HCT116 (cell line): ENCODE measurements at regions not wholly inside any gene's neighbourhood (a gene's known extent, or its start where the extent isn't known, plus 50 kb on each side); places are given as distances from the start of the nearest gene placed in this dataset.

ENCODE experiments used
- CTCF ChIP-seq, 3 experiments: fragments of 200-600 bp in 1 of 3; sonication (generic) in 1 of 3; IDR thresholded peaks in 2 of 3; conservative IDR thresholded peaks in 1 of 3; 2 replicates each; pipeline ENCODE4 v1.5.1; 2012 to 2017; ENCODE audit warnings: low read depth in 2 of 3, low read length in 2 of 3, antibody characterized with exemption in 1 of 3, borderline replicate concordance in 1 of 3, control low read depth in 1 of 3, mild to moderate bottlenecking in 1 of 3, mixed read lengths in 1 of 3, mixed run types in 1 of 3, moderate library complexity in 1 of 3; ENCODE audit not compliant: insufficient read depth in 1 of 3
- EZH2 ChIP-seq: fragments of 200-600 bp; sonication (generic); IDR thresholded peaks from 2 replicates; pipeline ENCODE4 v1.6.1; 2017; ENCODE audit warnings: antibody characterized with exemption, mixed run types
- JUND ChIP-seq: IDR thresholded peaks from 2 replicates; pipeline ENCODE4 v1.6.1; 2012
- POLR2A ChIP-seq: IDR thresholded peaks from 2 replicates; pipeline ENCODE4 v1.7.0; 2011; ENCODE audit warnings: borderline replicate concordance; ENCODE audit not compliant: insufficient read depth, insufficient read length; ENCODE audit errors: extremely low read depth
- POLR2AphosphoS5 ChIP-seq: IDR thresholded peaks from 2 replicates; pipeline ENCODE4 v1.6.1; 2011; ENCODE audit warnings: mild to moderate bottlenecking, low read depth, low read length, moderate library complexity
- RAD21 ChIP-seq: IDR thresholded peaks from 2 replicates; pipeline ENCODE4 v1.6.1; 2012; ENCODE audit warnings: low read depth, mild to moderate bottlenecking
- SRF ChIP-seq: IDR thresholded peaks from 2 replicates; pipeline ENCODE4 v1.6.1; 2012; ENCODE audit warnings: low read depth
- YY1 ChIP-seq: IDR thresholded peaks from 2 replicates; pipeline ENCODE4 v1.6.1; 2011; ENCODE audit warnings: low read length, low read depth, moderate library complexity, mild to moderate bottlenecking; ENCODE audit not compliant: insufficient replicate concordance; ENCODE audit errors: extremely low read depth
- ZBTB33 ChIP-seq: IDR thresholded peaks from 2 replicates; pipeline ENCODE4 v1.6.1; 2011; ENCODE audit warnings: mild to moderate bottlenecking, low read length, moderate library complexity; ENCODE audit not compliant: insufficient replicate concordance; ENCODE audit errors: extremely low read depth
- ZFX ChIP-seq: fragments of 450-650 bp; IDR thresholded peaks from 2 replicates; pipeline ENCODE4 v1.6.1; 2017
- ZNF274 ChIP-seq: fragments of 200-500 bp; sonication (Bioruptor generic); IDR thresholded peaks from 2 replicates; pipeline ENCODE4 v1.6.1; 2014; ENCODE audit warnings: mild to moderate bottlenecking, low read depth, low read length, inconsistent platforms

- no peak for TF ChIP-seq EZH2
- TF ChIP-seq ZBTB33, result no peak
- no peak for TF ChIP-seq POLR2A
- no peak for TF ChIP-seq CTCF (IDR thresholded peaks at IDR 0.05 in 2 of 3, conservative IDR thresholded peaks at IDR 0.05 in 1 of 3; ENCODE audit: borderline replicate concordance in 1 of 3, insufficient read depth in 1 of 3, low read depth in 2 of 3, low read length in 2 of 3)
- no peak for TF ChIP-seq POLR2AphosphoS5
- TF ChIP-seq SRF, result no peak
- TF ChIP-seq ZFX, result no peak
- TF ChIP-seq YY1, result no peak
- TF ChIP-seq RAD21, result no peak
- TF ChIP-seq ZNF274, result no peak
- TF ChIP-seq JUND, result no peak
These were observed 217.2 kb upstream of the CADM1 start for GRCh38 chr11:115721296-115721995.
